GM18508 (cell line): ENCODE measurements at regions not wholly inside any gene's neighbourhood (a gene's known extent, or its start where the extent isn't known, plus 50 kb on each side); places are given as distances from the start of the nearest gene placed in this dataset.
"Not testable (repeated sequence)": the region's sequence is repeated elsewhere in the genome, so short reads cannot be mapped to it uniquely, and the experiment has no call there.

Experiments
- ATAC-seq: cut with Tn5 transposase; IDR thresholded peaks from one replicate; pipeline ENCODE4 v1.9.1; 2021; ENCODE audit warnings: moderate number of reproducible peaks; ENCODE audit not compliant: insufficient read depth, unreplicated experiment

- ATAC-seq = no peak
Measured at GRCh38 chr6:4349323-4349722, 213.9 kb upstream of the ECI2 start.

- no peak for ATAC-seq
Measured at GRCh38 chr6:4348462-4349112, 213.2 kb upstream of the ECI2 start.

- ATAC-seq = no peak
Measured at GRCh38 chr6:4347877-4348276, 212.5 kb upstream of the ECI2 start.

DNA sequence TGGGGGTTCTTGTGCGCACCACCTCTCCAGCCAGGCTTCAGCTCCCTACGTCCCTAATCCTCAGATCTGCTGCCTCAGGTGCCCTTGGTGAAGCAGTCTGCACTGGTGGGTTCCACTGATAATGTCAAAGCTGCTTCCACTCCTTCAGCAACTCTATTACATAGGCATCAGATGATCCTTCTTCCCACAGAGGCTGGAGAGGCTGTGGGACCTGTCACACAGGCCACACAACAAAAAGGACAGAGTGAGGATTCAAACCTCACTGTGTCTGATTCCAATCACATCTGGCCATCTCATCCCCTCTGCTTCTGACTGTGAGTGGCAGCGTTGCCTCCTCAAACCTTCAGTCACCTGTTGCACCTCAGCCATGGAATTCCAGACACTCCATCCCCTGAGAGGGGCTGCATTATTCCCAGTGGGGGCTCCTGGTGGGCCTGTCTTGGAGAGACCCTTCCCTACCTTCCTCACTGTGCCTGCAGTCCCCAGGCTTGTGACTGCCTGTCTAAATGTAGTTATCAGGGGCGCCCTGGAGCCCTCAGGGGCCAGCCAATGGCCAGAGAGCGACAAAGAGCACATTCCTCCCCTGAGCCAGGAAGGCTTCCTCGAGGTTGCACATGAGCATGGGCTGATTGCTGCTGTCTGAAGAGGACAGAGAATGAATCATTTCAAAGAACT is 211.4 kb upstream of the ECI2 start:
- no peak for ATAC-seq

DNA sequence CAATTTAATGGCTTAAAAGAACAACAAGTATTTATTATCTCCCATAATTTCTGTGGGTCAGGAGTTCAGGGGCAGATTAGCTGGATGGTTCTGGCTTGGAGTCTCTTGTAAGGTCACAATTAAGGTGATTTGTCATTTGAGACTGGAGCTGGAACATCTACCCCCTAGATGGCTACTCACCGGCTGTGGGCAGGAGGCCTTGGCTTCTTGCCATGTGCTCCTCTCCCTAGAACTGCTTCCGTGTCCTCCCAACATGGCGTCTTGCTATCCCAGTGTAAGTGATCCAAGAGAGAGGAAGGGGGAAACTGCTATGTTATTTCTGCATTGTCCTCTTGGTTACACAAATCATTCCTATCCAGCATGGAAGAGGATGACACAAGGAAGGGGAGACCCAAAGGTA is 210.2 kb upstream of the ECI2 start:
- ATAC-seq = no peak

GRCh38 chr6:4344317-4344899 is 209.0 kb upstream of the ECI2 start:
- ATAC-seq = no peak

DNA sequence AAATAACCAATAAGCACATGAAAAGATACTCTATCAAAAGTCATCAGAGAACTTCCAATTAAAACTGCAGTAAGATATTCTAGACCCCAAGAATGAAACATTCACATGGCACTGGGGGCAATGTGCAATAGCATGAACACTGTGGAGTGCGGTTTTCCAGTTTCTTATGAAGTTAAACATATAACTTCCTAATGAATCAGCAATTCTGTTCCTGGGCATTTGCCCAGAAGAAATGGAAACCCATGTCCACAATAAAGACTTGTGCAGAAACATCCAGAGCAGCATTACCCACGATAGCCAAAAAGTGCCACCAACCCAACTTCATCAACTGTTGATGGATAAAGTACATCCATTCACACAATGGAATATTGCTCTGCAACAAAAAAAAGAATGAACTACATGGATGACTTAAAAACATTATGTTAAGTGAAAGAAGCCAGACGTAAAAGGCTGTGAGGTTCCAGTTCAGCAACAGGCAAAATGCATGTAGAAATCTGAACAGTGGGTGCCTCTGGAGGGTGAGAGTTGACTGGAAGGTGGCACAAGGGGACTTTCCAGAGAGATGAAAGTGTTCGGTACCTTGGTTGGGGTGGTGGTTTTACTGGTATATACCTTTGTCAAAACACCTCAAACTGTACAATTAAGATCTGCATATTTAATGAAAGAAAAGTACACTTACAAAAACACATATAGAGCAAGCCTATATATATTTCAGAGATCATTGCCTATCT is 207.2 kb upstream of the ECI2 start:
- ATAC-seq = no peak

GRCh38 chr6:4341078-4341797 is 205.9 kb upstream of the ECI2 start:
- ATAC-seq = no peak

DNA sequence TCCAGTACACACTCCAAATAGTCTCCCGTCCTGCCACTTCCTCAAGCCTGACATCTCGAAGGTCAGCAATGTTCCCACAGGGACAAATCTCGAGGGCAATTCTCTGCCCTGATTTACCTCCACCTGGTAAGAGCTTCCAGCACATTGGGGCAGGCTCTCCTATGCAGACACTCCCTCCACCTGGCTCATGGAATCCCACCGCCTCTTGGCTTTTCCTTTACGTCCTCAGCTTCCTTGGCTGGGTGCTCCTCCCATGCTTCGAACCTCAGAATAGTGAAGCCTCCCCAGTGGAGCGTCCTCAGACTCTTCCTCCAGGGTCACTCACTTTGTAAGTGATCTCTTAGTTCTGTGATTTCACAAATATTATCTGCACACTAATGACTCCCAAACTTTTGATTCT is 205.2 kb upstream of the ECI2 start:
- ATAC-seq = no peak

- ATAC-seq = no peak
Measured at GRCh38 chr6:4338884-4339283, 203.5 kb upstream of the ECI2 start.

DNA sequence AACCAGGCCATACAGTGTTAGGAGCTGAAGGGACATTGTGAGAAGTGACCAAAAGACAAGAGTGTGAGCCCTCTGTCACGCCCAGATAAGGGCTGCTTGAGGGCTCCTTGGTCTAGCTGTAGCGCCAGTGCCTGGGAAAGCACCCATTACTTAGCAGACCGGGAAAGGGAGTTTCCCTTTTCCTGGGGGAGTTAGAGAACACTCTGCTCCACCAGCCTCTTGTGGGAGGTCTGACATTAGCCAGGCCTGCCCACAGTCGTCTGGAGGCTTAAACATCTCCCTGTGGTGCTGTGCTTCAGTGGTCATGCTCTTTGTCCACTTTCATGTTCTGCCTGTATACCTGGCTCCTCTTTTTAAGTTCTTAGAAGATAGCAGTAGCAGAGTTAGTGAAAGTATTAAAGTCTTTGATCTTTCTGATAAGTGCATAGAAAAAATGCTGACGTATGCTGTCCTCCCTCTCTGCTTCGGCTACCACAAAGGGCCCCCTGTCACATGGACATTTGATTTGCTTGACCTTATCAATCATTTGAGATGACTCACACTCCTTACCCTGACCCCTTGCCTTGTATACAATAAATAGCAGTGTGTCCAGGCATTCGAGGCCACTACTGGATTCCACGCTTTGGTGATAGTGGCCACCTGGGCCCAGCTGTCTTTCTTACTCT is 201.5 kb upstream of the ECI2 start:
- no peak for ATAC-seq

- ATAC-seq = no peak
Measured at GRCh38 chr6:4336084-4336483, 200.7 kb upstream of the ECI2 start.

DNA sequence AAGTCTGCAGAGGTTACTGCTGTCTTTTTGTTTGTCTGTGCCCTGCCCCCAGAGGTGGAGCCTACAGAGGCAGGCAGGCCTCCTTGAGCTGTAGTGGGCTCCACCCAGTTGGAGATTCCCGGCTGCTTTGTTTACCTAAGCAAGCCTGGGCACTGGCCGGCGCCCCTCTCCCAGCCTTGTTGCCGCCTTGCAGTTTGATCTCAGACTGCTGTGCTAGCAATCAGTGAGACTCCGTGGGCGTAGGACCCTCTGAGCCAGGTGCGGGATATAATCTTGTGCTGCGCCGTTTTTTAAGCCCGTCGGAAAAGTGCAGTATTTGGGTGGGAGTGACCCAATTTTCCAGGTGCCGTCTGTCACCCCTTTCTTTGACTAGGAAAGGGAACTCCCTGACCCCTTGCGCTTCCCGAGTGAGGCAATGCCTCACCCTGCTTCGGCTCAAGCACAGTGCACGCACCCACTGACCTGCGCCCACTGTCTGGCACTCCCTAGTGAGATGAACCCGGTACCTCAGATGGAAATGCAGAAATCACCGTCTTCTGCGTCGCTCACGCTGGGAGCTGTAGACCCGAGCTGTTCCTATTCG is 198.9 kb upstream of the ECI2 start:
- ATAC-seq = not testable (repeated sequence)

GRCh38 chr6:4327841-4328240 is 192.5 kb upstream of the ECI2 start:
- ATAC-seq = no peak

GRCh38 chr6:4324746-4325145 is 189.4 kb upstream of the ECI2 start:
- ATAC-seq = no peak

GRCh38 chr6:4323322-4323721 is 187.9 kb upstream of the ECI2 start:
- no peak for ATAC-seq

DNA sequence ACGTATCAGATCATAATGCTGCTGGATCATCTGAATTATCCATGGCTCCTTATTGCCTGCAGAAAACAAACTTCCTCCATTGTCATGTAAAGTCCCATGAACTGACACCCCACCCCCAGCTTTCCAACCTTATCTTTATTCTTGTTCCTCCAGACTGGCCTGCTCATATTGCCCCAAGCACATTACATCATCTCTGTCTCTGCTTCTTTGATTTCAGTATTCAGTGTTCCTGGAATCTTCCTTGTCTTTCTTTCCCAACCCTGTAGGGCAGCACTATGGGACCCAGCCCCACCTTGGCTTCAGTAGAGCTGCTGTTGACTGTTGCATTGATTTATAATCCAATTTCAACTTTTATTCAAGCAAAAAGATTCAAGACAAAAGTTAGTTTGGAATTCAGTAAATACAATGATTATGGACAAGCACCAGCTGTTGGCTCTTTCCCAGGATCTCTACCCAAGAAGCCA is 187.5 kb upstream of the ECI2 start:
- no peak for ATAC-seq

DNA sequence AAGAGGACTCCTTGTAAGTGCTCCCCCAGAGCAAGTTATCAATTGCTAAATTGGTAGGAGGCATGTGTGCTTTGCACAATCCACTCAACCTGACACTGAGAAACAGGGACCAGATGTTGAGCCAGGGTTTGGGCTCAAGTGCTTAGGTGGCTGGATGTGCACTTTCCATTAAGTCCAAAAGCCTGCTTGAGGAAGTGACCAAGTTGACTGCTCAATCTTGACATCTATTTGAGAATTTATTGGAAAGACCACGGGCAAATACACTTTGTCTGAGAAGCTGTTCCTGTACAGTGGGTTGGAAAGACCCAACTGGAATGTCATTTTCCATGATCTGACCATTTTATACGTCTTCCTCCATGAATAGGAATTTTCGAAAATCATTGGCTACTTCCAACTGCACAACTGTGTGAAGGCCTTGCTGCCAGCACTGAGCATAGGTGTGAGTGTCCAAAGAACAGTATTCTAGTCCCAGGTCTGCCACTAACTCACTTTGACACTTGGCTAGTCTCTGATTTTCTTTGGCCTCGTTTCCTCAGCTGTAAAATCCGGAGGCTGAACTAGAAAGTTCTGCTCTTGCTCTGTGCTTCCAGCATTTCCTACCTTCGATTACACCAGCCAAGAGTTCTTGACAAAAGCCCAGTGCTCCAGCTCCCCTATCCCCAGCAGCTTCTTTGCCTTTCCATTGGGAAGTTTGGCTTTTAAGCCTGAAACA is 186.9 kb upstream of the ECI2 start:
- ATAC-seq = no peak

DNA sequence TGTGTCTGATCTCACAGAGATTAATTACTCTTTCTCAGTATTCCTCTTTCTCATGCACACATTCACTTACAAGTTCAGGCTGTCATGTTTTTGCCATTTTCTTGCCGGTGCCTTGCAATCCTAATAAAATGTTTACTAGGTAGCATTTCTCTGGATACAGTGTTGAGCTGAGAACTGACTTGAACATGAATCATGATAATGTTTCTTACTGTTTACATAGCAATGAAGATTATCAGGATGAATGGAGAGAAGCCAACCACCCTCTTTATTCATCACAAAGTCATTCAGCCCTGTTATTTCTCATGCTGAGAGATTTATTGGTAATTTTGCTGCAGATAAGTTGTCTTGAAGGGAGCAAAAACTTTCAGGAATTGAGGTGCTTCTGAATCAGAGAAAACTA is 185.5 kb upstream of the ECI2 start:
- no peak for ATAC-seq
